ENCODE measurements at regions not wholly inside any gene's neighbourhood (a gene's known extent, or its start where the extent isn't known, plus 50 kb on each side); places are given as distances from the start of the nearest gene placed in this dataset.
A peak's percentile ranks its signal among the peaks of the same experiment; 100 is the strongest.

GRCh38 chr1:30385246-30385995, 338.0 kb downstream of the MATN1 start:
- peaks cover 39% of the 10 kb centered on the region for H3K27me3 Mint-ChIP-seq (ENCODE audit: low read depth)

GRCh38 chr1:30384286-30385245, 338.8 kb downstream of the MATN1 start:
- TF ChIP-seq CTCF (IDR thresholded peaks at IDR 0.05; ENCODE audit: unreplicated experiment in 3 of 3): no peak
- no peak overlapping the region for H3K27ac Mint-ChIP-seq
- no peaks in the 10 kb centered on the region for H3K36me3 Mint-ChIP-seq (ENCODE audit: low read depth)
- H3K9me3 Mint-ChIP-seq: no peaks in the 10 kb centered on the region
- peaks cover 23% of the 10 kb centered on the region for H3K4me1 Mint-ChIP-seq
- peaks cover 33% of the 10 kb centered on the region for H3K27me3 Mint-ChIP-seq (ENCODE audit: low read depth)
- H3K4me3 Mint-ChIP-seq: no peak overlapping the region

More at GRCh38 chr1:30385246-30385995, 338.0 kb downstream of the MATN1 start:
- no peak overlapping the region for H3K4me3 Mint-ChIP-seq
- H3K9me3 Mint-ChIP-seq: no peaks in the 10 kb centered on the region
- no peaks in the 10 kb centered on the region for H3K36me3 Mint-ChIP-seq (ENCODE audit: low read depth)
- TF ChIP-seq CTCF (IDR thresholded peaks at IDR 0.05; ENCODE audit: unreplicated experiment in 3 of 3): no peak
- no peak overlapping the region for H3K27ac Mint-ChIP-seq
- peaks cover 15% of the 10 kb centered on the region for H3K4me1 Mint-ChIP-seq

GRCh38 chr1:30383221-30383711, 340.1 kb downstream of the MATN1 start:
- TF ChIP-seq CTCF (IDR thresholded peaks at IDR 0.05; ENCODE audit: unreplicated experiment in 3 of 3): no peak
- Mint-ChIP-seq H3K27ac (peak overlapping the region in 1 of 3 experiments; percentile 54), H3K9me3 (no peaks in the 10 kb centered on the region), H3K4me3 (no peak overlapping the region), H3K27me3 (ENCODE audit: low read depth) (peaks cover 38% of the 10 kb centered on the region), H3K36me3 (ENCODE audit: low read depth) (no peaks in the 10 kb centered on the region), H3K4me1 (peaks cover 32% of the 10 kb centered on the region)

GRCh38 chr1:30382496-30382895, 340.9 kb downstream of the MATN1 start:
- Mint-ChIP-seq H3K27ac (no peak overlapping the region), H3K27me3 (ENCODE audit: low read depth) (peaks cover 30% of the 10 kb centered on the region), H3K4me1 (peaks cover 38% of the 10 kb centered on the region), H3K4me3 (no peak overlapping the region), H3K36me3 (ENCODE audit: low read depth) (no peaks in the 10 kb centered on the region), H3K9me3 (no peaks in the 10 kb centered on the region)
- TF ChIP-seq CTCF (IDR thresholded peaks at IDR 0.05; ENCODE audit: unreplicated experiment in 3 of 3): no peak

- no peak overlapping the region for H3K4me3 Mint-ChIP-seq
- no peak overlapping the region for H3K27ac Mint-ChIP-seq
- H3K4me1 Mint-ChIP-seq: peaks cover 41% of the 10 kb centered on the region
- TF ChIP-seq CTCF (IDR thresholded peaks at IDR 0.05; ENCODE audit: unreplicated experiment in 3 of 3): no peak
- peaks cover 29% of the 10 kb centered on the region for H3K27me3 Mint-ChIP-seq (ENCODE audit: low read depth)
- no peaks in the 10 kb centered on the region for H3K9me3 Mint-ChIP-seq
- no peaks in the 10 kb centered on the region for H3K36me3 Mint-ChIP-seq (ENCODE audit: low read depth)
Measured at GRCh38 chr1:30381671-30382365, 341.6 kb downstream of the MATN1 start.
